Mesenchymal stem cell (in vitro differentiated cells and primary cell): ENCODE measurements at regions not wholly inside any gene's neighbourhood (a gene's known extent, or its start where the extent isn't known, plus 50 kb on each side); places are given as distances from the start of the nearest gene placed in this dataset.

Source experiments
- DNase-seq: peaks from one replicate; pipeline ENCODE4 v3.0.0-alpha.2; 2013
- H2AFZ ChIP-seq: one replicate; pipeline ENCODE4 v1.6.1; 2013; ENCODE audit warnings: low read depth, mild to moderate bottlenecking, control low read depth, inconsistent platforms, low read length, moderate library complexity
- H2AK5ac ChIP-seq: 2 replicates; pipeline ENCODE4 v1.6.1; 2013; ENCODE audit warnings: low read length, moderate library complexity, mild to moderate bottlenecking, inconsistent platforms; ENCODE audit not compliant: severe bottlenecking
- H2BK120ac ChIP-seq: one replicate; pipeline ENCODE4 v1.6.1; 2013; ENCODE audit warnings: low read depth, mild to moderate bottlenecking, inconsistent platforms, low read length, moderate library complexity
- H2BK12ac ChIP-seq, 2 experiments: one replicate each; pipeline ENCODE4 v1.6.1; 2013; ENCODE audit warnings: inconsistent platforms in 2 of 2, low read length in 2 of 2, mild to moderate bottlenecking in 2 of 2, moderate library complexity in 2 of 2, control low read depth in 1 of 2
- H2BK15ac ChIP-seq: one replicate; pipeline ENCODE4 v1.6.1; 2013; ENCODE audit warnings: mild to moderate bottlenecking, low read depth, inconsistent platforms; ENCODE audit not compliant: poor library complexity, severe bottlenecking
- H2BK5ac ChIP-seq: 2 replicates; pipeline ENCODE4 v1.6.1; 2013; ENCODE audit warnings: low read depth, mild to moderate bottlenecking, low read length, control low read depth, inconsistent platforms; ENCODE audit not compliant: poor library complexity, severe bottlenecking
- H3K14ac ChIP-seq, 2 experiments: one replicate each; pipeline ENCODE4 v1.6.1; 2013; ENCODE audit warnings: inconsistent platforms in 2 of 2, low read length in 2 of 2, control low read depth in 1 of 2, mild to moderate bottlenecking in 1 of 2, moderate library complexity in 1 of 2
- H3K18ac ChIP-seq, 2 experiments: one replicate each; pipeline ENCODE4 v1.6.1; 2013; ENCODE audit warnings: inconsistent platforms in 2 of 2, low read length in 2 of 2, control low read depth in 1 of 2, low read depth in 1 of 2, mild to moderate bottlenecking in 1 of 2
- H3K23ac ChIP-seq, 2 experiments: one replicate each; pipeline ENCODE4 v1.6.1; 2013; ENCODE audit warnings: inconsistent platforms in 2 of 2, low read length in 2 of 2, mild to moderate bottlenecking in 2 of 2, moderate library complexity in 2 of 2, control low read depth in 1 of 2
- H3K27ac ChIP-seq: 2 replicates; pipeline ENCODE4 v1.5.1; 2013; ENCODE audit warnings: mild to moderate bottlenecking, moderate library complexity, low read length, control low read depth, inconsistent platforms; ENCODE audit not compliant: poor library complexity, severe bottlenecking
- H3K27me3 ChIP-seq, 2 experiments: 2 replicates each; pipeline versions ENCODE4 v1.6.1 to v1.7.0; 2013; ENCODE audit warnings: low read length in 2 of 2, mild to moderate bottlenecking in 2 of 2, moderate library complexity in 2 of 2, control low read depth in 1 of 2, inconsistent platforms in 1 of 2; ENCODE audit not compliant: control insufficient read depth in 1 of 2, insufficient read depth in 1 of 2
- H3K36me3 ChIP-seq, 2 experiments: 2 replicates each; pipeline versions ENCODE4 v1.6.1 to v1.7.0; 2013; ENCODE audit warnings: low read length in 2 of 2, control low read depth in 1 of 2, inconsistent platforms in 1 of 2, low read depth in 1 of 2, mild to moderate bottlenecking in 1 of 2; ENCODE audit not compliant: insufficient read depth in 2 of 2, control insufficient read depth in 1 of 2
- H3K4ac ChIP-seq, 2 experiments: one replicate each; pipeline ENCODE4 v1.6.1; 2013; ENCODE audit warnings: inconsistent platforms in 2 of 2, low read length in 2 of 2, mild to moderate bottlenecking in 2 of 2, moderate library complexity in 2 of 2, control low read depth in 1 of 2, low read depth in 1 of 2
- H3K4me1 ChIP-seq: 2 replicates; pipeline ENCODE4 v1.6.1; 2013; ENCODE audit warnings: low read depth, low read length, control low read depth; ENCODE audit not compliant: control insufficient read depth, insufficient read depth
- H3K4me2 ChIP-seq: 2 replicates; pipeline ENCODE4 v1.6.1; 2013; ENCODE audit warnings: low read length, mild to moderate bottlenecking, inconsistent platforms; ENCODE audit not compliant: poor library complexity, severe bottlenecking
- H3K4me3 ChIP-seq, 2 experiments: 2 replicates each; pipeline versions ENCODE4 v1.5.1 to v1.7.0; 2013; ENCODE audit warnings: low read length in 2 of 2, mild to moderate bottlenecking in 2 of 2, control low read depth in 1 of 2, low read depth in 1 of 2; ENCODE audit not compliant: insufficient read depth in 1 of 2
- H3K79me1 ChIP-seq: replicated peaks from 2 replicates; pipeline ENCODE4 v1.6.1; 2013; ENCODE audit warnings: mild to moderate bottlenecking, control low read depth, low read length, inconsistent platforms; ENCODE audit not compliant: poor library complexity, severe bottlenecking
- H3K9ac ChIP-seq: 2 replicates; pipeline ENCODE4 v1.7.0; 2013; ENCODE audit warnings: mild to moderate bottlenecking, low read length, moderate library complexity
- H3K9me3 ChIP-seq: 2 replicates; pipeline ENCODE4 v1.7.0; 2013; ENCODE audit warnings: mild to moderate bottlenecking, low read length; ENCODE audit not compliant: control insufficient read depth
- H4K8ac ChIP-seq: one replicate; pipeline ENCODE4 v1.6.1; 2013; ENCODE audit warnings: inconsistent platforms, mild to moderate bottlenecking, low read length, moderate library complexity
- H4K91ac ChIP-seq: one replicate; pipeline ENCODE4 v1.6.1; 2013; ENCODE audit warnings: mild to moderate bottlenecking, low read length, inconsistent platforms
- WGBS: methylation state at CpG from one replicate; pipeline ENCODE4 v1.1.7; 2013; ENCODE audit warnings: mixed read lengths; 5-methylcytosine and 5-hydroxymethylcytosine counted together

- Histone ChIP-seq H3K23ac (no peak overlapping the region), H2AFZ (no peak overlapping the region), H3K14ac (no peak overlapping the region), H4K8ac (no peak overlapping the region), H2AK5ac (no peak overlapping the region), H3K79me1 (no peaks in the 10 kb centered on the region), H3K4me3 (no peak overlapping the region), H3K4me1 (no peaks in the 10 kb centered on the region), H3K27me3 (no peaks in the 10 kb centered on the region), H3K18ac (no peak overlapping the region), H3K27ac (no peak overlapping the region), H2BK12ac (no peak overlapping the region), H3K4me2 (no peak overlapping the region), H4K91ac (no peak overlapping the region), H3K4ac (no peak overlapping the region), H2BK15ac (no peak overlapping the region), H3K9ac (no peak overlapping the region), H3K9me3 (no peaks in the 10 kb centered on the region), H3K36me3 (no peaks in the 10 kb centered on the region), H2BK5ac (no peak overlapping the region), H2BK120ac (no peak overlapping the region)
- no peak for DNase-seq
- WGBS, result 91% methylated on average over 6 of the region's 6 CpGs
These were observed 376.4 kb upstream of the ATP5MC3 start for GRCh38 chr2:175557810-175558377.

GRCh38 chr2:175553910-175554309, 372.4 kb upstream of the ATP5MC3 start:
- Histone ChIP-seq H3K23ac (no peak overlapping the region), H2BK5ac (no peak overlapping the region), H2AFZ (no peak overlapping the region), H4K8ac (no peak overlapping the region), H4K91ac (no peak overlapping the region), H3K4me3 (no peak overlapping the region), H3K27ac (no peak overlapping the region), H2AK5ac (no peak overlapping the region), H3K27me3 (no peaks in the 10 kb centered on the region), H3K4ac (no peak overlapping the region), H3K9ac (no peak overlapping the region), H2BK12ac (no peak overlapping the region), H3K36me3 (no peaks in the 10 kb centered on the region), H2BK15ac (no peak overlapping the region), H3K4me1 (no peaks in the 10 kb centered on the region), H3K9me3 (no peaks in the 10 kb centered on the region), H3K79me1 (no peaks in the 10 kb centered on the region), H2BK120ac (no peak overlapping the region), H3K18ac (no peak overlapping the region), H3K14ac (no peak overlapping the region), H3K4me2 (no peak overlapping the region)
- WGBS, result 55% methylated on average over 1 of the region's 2 CpGs
- DNase-seq, result no peak

- Histone ChIP-seq H3K4me3 (no peak overlapping the region), H4K8ac (no peak overlapping the region), H3K18ac (no peak overlapping the region), H2AFZ (no peak overlapping the region), H3K23ac (no peak overlapping the region), H3K36me3 (no peaks in the 10 kb centered on the region), H3K27me3 (no peaks in the 10 kb centered on the region), H3K27ac (no peak overlapping the region), H3K4me2 (no peak overlapping the region), H2AK5ac (no peak overlapping the region), H3K9me3 (no peaks in the 10 kb centered on the region), H4K91ac (no peak overlapping the region), H2BK5ac (no peak overlapping the region), H2BK12ac (no peak overlapping the region), H3K14ac (no peak overlapping the region), H3K79me1 (no peaks in the 10 kb centered on the region), H2BK15ac (no peak overlapping the region), H3K9ac (no peak overlapping the region), H3K4ac (no peak overlapping the region), H3K4me1 (no peaks in the 10 kb centered on the region), H2BK120ac (no peak overlapping the region)
- no peak for DNase-seq
- WGBS, result no CpG with 5 or more reads among the region's 1 CpG
These were observed 371.4 kb upstream of the ATP5MC3 start for GRCh38 chr2:175552902-175553301.

- Histone ChIP-seq H3K27me3 (no peaks in the 10 kb centered on the region), H2BK12ac (no peak overlapping the region), H2AK5ac (no peak overlapping the region), H3K4me3 (no peak overlapping the region), H3K79me1 (no peaks in the 10 kb centered on the region), H3K36me3 (no peaks in the 10 kb centered on the region), H2BK120ac (no peak overlapping the region), H2BK15ac (no peak overlapping the region), H3K27ac (no peak overlapping the region), H2BK5ac (no peak overlapping the region), H3K18ac (no peak overlapping the region), H4K91ac (no peak overlapping the region), H3K4ac (no peak overlapping the region), H2AFZ (no peak overlapping the region), H3K4me2 (no peak overlapping the region), H3K9me3 (peaks cover 13% of the 10 kb centered on the region), H3K9ac (no peak overlapping the region), H3K23ac (no peak overlapping the region), H3K4me1 (no peaks in the 10 kb centered on the region), H4K8ac (no peak overlapping the region), H3K14ac (no peak overlapping the region)
- WGBS, result 91% methylated on average over 3 of the region's 3 CpGs
- DNase-seq, result no peak
These were observed 358.9 kb upstream of the ATP5MC3 start for GRCh38 chr2:175540421-175540820.
